GM12878 (cell line): ENCODE measurements at regions not wholly inside any gene's neighbourhood (a gene's known extent, or its start where the extent isn't known, plus 50 kb on each side); places are given as distances from the start of the nearest gene placed in this dataset.

Source experiments
- EZH2 ChIP-seq: IDR thresholded peaks from 2 replicates; pipeline ENCODE4 v1.6.1; 2012; ENCODE audit warnings: low read depth, mild to moderate bottlenecking, control low read depth, inconsistent platforms, low read length, borderline replicate concordance; ENCODE audit not compliant: control insufficient read depth
- SMAD5 ChIP-seq: IDR thresholded peaks from 2 replicates; pipeline ENCODE4 v1.6.1; 2016; ENCODE audit warnings: antibody characterized with exemption, low read depth

GRCh38 chr18:14924226-14924625, 176.3 kb downstream of the ANKRD30B start:
- TF ChIP-seq SMAD5 (no peak), EZH2 (no peak)
